Spleen (tissue), 7 donors: ENCODE measurements at regions not wholly inside any gene's neighbourhood (a gene's known extent, or its start where the extent isn't known, plus 50 kb on each side); places are given as distances from the start of the nearest gene placed in this dataset.

ENCODE experiments used
- CTCF ChIP-seq, 11 experiments: fragments of 200-600 bp in 7 of 11; fragments of 450-650 bp in 4 of 11; sonication (generic) in 4 of 11; IDR thresholded peaks in 8 of 11; conservative IDR thresholded peaks in 3 of 11; 1 replicate in 7 of 11; 2 replicates in 4 of 11; pipeline versions ENCODE4 v1.4.0 to v1.8.0; 2016 to 2021; ENCODE audit warnings: antibody characterized with exemption in 11 of 11, inconsistent platforms in 4 of 11, mild to moderate bottlenecking in 1 of 11
- POLR2A ChIP-seq, 3 donors: fragments of 450-650 bp; IDR thresholded peaks; one replicate each; pipeline ENCODE4 v1.5.1; 2017; ENCODE audit warnings: antibody characterized with exemption in 3 of 3, mild to moderate bottlenecking in 1 of 3
- donor health status: DM: no; HTN: no; CAD: no; lungs with moderate emphysema.
- donor health status: DM: no; HTN: no; CAD: no.
- donor health status: DM: no; HTN: no; CAD: no.

DNA sequence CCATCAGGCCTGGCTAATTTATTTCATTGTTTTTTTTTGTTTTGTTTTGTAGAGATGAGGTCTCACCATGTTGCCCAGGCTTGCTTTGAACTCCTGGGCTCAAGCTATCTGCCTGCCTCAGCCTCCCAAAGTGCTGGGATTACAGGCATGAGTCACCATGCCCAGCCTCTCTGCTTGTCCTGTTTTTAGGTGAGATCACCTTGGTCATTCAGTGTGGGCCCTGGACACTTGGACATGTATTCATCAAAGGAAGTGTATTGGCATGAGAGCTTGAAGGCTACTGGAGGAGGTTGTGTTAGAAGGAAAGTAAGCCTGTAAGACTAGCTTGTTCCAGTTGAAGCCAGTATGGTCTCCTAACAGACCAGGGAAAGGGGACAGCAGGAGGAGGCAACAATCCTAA is 229.2 kb upstream of the RGPD4 start:
- TF ChIP-seq CTCF (IDR thresholded peaks at IDR 0.05 in 8 of 11, conservative IDR thresholded peaks at IDR 0.05 in 3 of 11) = no peak
- no peak for TF ChIP-seq POLR2A (IDR thresholded peaks at IDR 0.05)
